ENCODE measurements at regions not wholly inside any gene's neighbourhood (a gene's known extent, or its start where the extent isn't known, plus 50 kb on each side); places are given as distances from the start of the nearest gene placed in this dataset.

- no peak for TF ChIP-seq CTCF (IDR thresholded peaks at IDR 0.05)
- TF ChIP-seq POLR2AphosphoS5 (IDR thresholded peaks at IDR 0.05), result no peak
- no peak for TF ChIP-seq POLR2A (IDR thresholded peaks at IDR 0.05)
- TF ChIP-seq EP300 (IDR thresholded peaks at IDR 0.05; ENCODE audit: low read depth), result no peak
Observed at GRCh38 chr6:134823710-134824034, 126.2 kb downstream of the ALDH8A1 start.

Data from transverse colon (tissue), 4 donors.